PC-9 (cell line): ENCODE measurements at regions not wholly inside any gene's neighbourhood (a gene's known extent, or its start where the extent isn't known, plus 50 kb on each side); places are given as distances from the start of the nearest gene placed in this dataset.

ENCODE experiments used
- EZH2 ChIP-seq: fragments of 200-600 bp; sonication (generic); IDR thresholded peaks from 2 replicates; pipeline ENCODE4 v1.8.0; 2017; ENCODE audit warnings: antibody characterized with exemption, low read depth
- TF ChIP-seq, protein P1 (sequence below): fragments of 200-600 bp; sonication (generic); conservative IDR thresholded peaks from 2 replicates; pipeline ENCODE4 v1.6.1; 2017; ENCODE audit warnings: mixed run types, antibody characterized with exemption, mild to moderate bottlenecking, moderate library complexity

DNA sequence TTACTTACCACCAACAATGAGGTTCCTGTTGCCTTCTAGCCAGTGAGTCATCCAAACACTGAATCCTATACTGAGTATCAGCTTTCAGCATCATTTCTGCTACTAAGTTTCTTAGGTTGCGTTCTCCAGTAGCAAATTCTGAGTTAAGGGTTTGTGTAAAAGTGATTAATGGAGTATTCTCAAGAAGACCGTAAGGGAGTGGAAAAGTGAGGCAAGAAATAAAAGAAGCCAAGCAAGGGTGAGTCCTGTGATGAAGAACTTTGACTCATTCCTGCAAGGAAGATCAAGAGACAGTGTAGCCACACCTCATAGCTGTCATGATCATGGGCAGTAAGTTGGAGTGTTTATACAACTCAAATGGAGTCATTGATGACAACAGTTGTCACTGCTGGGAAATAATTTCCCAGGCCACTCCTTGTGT lies 446.2 kb downstream of the RAPGEF2 start:
- TF ChIP-seq, protein P1, sequence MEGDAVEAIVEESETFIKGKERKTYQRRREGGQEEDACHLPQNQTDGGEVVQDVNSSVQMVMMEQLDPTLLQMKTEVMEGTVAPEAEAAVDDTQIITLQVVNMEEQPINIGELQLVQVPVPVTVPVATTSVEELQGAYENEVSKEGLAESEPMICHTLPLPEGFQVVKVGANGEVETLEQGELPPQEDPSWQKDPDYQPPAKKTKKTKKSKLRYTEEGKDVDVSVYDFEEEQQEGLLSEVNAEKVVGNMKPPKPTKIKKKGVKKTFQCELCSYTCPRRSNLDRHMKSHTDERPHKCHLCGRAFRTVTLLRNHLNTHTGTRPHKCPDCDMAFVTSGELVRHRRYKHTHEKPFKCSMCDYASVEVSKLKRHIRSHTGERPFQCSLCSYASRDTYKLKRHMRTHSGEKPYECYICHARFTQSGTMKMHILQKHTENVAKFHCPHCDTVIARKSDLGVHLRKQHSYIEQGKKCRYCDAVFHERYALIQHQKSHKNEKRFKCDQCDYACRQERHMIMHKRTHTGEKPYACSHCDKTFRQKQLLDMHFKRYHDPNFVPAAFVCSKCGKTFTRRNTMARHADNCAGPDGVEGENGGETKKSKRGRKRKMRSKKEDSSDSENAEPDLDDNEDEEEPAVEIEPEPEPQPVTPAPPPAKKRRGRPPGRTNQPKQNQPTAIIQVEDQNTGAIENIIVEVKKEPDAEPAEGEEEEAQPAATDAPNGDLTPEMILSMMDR, result no peak
- TF ChIP-seq EZH2, result no peak
